Nephron progenitor cell (in vitro differentiated cells): ENCODE measurements at regions not wholly inside any gene's neighbourhood (a gene's known extent, or its start where the extent isn't known, plus 50 kb on each side); places are given as distances from the start of the nearest gene placed in this dataset.

Experiments used
- DNase-seq: peaks from one replicate; pipeline ENCODE4 v3.0.0; 2021
- H3K27ac Mint-ChIP-seq: 2 replicates; pipeline ENCODE4 v1.8.0; 2021; ENCODE audit warnings: mild to moderate bottlenecking, moderate library complexity, mixed read lengths
- H3K27me3 Mint-ChIP-seq: 2 replicates; pipeline ENCODE4 v1.8.0; 2021; ENCODE audit warnings: mild to moderate bottlenecking, low read depth, mixed read lengths; ENCODE audit not compliant: poor library complexity
- H3K36me3 Mint-ChIP-seq: 2 replicates; pipeline ENCODE4 v1.8.0; 2021; ENCODE audit warnings: low read depth, mixed read lengths
- H3K4me1 Mint-ChIP-seq: 2 replicates; pipeline ENCODE4 v1.8.0; 2021; ENCODE audit warnings: mixed read lengths
- H3K4me3 Mint-ChIP-seq: 2 replicates; pipeline ENCODE4 v1.8.0; 2021; ENCODE audit warnings: mild to moderate bottlenecking, moderate library complexity, mixed read lengths
- H3K9me3 Mint-ChIP-seq: 2 replicates; pipeline ENCODE4 v1.8.0; 2021; ENCODE audit warnings: mild to moderate bottlenecking, moderate library complexity, mixed read lengths
- TF ChIP-seq, protein P1 (sequence below): fragments of 200-600 bp; sonication (generic); IDR thresholded peaks from 2 replicates; pipeline ENCODE4 v1.5.0; 2021; ENCODE audit warnings: antibody characterized with exemption

DNA sequence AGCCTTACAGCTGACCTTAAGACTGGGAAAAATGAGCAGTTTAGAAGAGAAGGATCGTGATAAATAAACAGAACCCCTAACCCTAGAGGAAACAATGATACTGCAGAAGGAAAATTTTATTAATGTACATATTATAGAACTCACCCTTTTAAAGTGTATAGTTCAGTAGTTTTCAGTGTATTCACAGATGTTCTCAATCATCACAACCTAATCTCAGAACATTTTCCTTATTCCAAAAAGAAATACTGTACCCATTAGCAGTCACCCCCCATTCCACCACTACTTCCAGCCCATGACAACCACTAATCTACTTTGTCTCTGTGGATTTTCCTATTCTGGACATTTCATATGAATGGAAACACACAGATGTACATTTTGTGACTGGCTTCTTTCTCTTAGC, 90.2 kb upstream of the AGTR1 start:
- TF ChIP-seq, protein P1, sequence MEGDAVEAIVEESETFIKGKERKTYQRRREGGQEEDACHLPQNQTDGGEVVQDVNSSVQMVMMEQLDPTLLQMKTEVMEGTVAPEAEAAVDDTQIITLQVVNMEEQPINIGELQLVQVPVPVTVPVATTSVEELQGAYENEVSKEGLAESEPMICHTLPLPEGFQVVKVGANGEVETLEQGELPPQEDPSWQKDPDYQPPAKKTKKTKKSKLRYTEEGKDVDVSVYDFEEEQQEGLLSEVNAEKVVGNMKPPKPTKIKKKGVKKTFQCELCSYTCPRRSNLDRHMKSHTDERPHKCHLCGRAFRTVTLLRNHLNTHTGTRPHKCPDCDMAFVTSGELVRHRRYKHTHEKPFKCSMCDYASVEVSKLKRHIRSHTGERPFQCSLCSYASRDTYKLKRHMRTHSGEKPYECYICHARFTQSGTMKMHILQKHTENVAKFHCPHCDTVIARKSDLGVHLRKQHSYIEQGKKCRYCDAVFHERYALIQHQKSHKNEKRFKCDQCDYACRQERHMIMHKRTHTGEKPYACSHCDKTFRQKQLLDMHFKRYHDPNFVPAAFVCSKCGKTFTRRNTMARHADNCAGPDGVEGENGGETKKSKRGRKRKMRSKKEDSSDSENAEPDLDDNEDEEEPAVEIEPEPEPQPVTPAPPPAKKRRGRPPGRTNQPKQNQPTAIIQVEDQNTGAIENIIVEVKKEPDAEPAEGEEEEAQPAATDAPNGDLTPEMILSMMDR, result no peak
- Mint-ChIP-seq H3K4me3 (no peak overlapping the region), H3K36me3 (no peaks in the 10 kb centered on the region), H3K4me1 (peaks cover 2% of the 10 kb centered on the region), H3K27ac (no peak overlapping the region), H3K27me3 (no peaks in the 10 kb centered on the region), H3K9me3 (no peaks in the 10 kb centered on the region)
- no peak for DNase-seq

DNA sequence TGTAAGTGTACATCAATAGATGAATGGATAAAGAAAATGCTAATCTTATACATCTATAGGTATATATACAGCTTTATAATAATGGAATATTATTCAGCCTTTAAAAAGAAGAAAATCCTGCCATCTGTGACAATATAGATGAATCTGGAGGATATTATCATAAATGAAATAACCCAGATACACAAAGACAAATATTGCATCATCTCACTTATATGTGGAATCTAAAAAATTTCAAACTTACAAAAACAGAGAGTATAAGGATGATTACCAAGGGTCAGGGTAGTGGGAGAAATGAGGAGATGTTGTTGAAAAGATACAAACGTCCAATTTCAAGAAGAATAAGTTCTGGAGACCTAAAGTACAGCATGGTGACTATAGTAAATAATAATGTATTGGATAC, 85.4 kb upstream of the AGTR1 start:
- no peak for DNase-seq
- no peak overlapping the region for H3K27ac Mint-ChIP-seq
- no peak overlapping the region for H3K4me3 Mint-ChIP-seq
- no peaks in the 10 kb centered on the region for H3K27me3 Mint-ChIP-seq
- TF ChIP-seq, protein P1, result no peak
- H3K9me3 Mint-ChIP-seq, result no peaks in the 10 kb centered on the region
- no peaks in the 10 kb centered on the region for H3K36me3 Mint-ChIP-seq
- no peaks in the 10 kb centered on the region for H3K4me1 Mint-ChIP-seq

DNA sequence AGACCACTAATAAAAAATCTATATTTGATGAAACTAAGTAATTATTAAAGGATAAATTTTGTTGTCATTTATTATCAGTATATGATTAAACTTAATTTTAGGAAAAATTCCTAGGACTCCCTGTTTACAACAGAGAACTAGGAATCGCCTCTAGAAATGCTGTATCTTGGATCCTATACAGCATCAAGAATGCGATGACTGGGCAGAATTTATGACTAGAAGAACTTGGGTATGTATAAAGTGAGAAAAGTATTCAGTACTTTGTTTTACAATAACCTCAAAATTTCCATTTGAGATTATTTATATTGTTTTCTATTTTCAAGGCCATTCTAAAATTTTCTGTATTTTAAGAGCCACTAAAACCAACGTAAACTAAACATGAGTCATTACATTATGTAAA, 82.3 kb upstream of the AGTR1 start:
- TF ChIP-seq, protein P1, result no peak
- no peak overlapping the region for H3K4me3 Mint-ChIP-seq
- no peaks in the 10 kb centered on the region for H3K9me3 Mint-ChIP-seq
- H3K36me3 Mint-ChIP-seq, result no peaks in the 10 kb centered on the region
- no peak overlapping the region for H3K27ac Mint-ChIP-seq
- no peaks in the 10 kb centered on the region for H3K4me1 Mint-ChIP-seq
- no peaks in the 10 kb centered on the region for H3K27me3 Mint-ChIP-seq
- DNase-seq, result no peak

DNA sequence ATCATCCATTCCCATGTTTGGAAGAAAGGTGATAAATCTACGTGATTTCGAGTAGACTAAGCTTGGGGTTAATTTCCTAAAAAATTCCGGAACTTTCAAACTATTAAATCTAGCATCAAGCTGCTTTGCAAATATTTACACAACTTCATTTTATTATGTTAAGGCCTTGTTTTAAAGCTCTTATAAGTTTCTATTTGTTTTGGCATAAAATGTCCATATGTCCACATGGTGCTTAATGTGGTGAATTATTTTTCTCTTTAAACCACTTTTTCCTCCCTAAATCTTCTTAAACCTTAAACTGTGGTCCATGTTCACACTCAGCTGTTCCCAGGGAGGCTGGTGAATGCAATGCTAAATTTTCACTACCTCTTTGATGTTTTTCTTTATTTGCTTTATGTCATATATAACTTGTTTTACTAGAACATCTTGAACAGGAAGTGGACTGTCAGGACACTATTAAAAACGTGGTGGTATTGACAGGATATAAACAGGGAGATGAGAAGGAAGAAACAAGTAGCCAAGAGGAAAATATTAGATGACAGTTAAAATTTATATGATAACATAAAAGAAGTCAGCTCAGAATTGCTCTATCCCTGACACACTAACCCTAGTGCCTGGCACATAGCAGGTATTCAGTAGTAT, 72.5 kb upstream of the AGTR1 start:
- H3K4me3 Mint-ChIP-seq, result no peak overlapping the region
- TF ChIP-seq, protein P1, result no peak
- no peaks in the 10 kb centered on the region for H3K36me3 Mint-ChIP-seq
- H3K27ac Mint-ChIP-seq, result no peak overlapping the region
- no peak for DNase-seq
- H3K4me1 Mint-ChIP-seq, result no peaks in the 10 kb centered on the region
- no peaks in the 10 kb centered on the region for H3K27me3 Mint-ChIP-seq
- no peaks in the 10 kb centered on the region for H3K9me3 Mint-ChIP-seq

DNA sequence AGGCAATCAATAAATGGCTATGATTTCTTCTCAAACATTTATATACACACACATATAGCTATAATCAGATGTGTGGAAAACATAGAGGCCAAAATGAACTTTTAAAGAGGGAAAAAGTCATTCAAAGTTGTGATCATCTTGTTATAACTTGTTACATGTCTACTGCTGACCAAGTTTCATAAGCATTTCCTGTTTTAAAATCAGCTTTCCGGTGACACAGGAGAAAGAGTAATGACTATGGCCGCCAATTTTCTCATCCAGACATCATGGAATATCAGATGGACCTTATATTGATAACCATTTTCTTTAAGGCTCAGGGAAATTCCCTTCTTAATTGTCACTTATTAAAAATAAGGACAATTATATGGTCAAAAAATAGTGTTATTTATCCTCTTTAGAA, 71.7 kb upstream of the AGTR1 start:
- TF ChIP-seq, protein P1, result no peak
- H3K27me3 Mint-ChIP-seq, result no peaks in the 10 kb centered on the region
- DNase-seq, result no peak
- H3K36me3 Mint-ChIP-seq, result no peaks in the 10 kb centered on the region
- H3K27ac Mint-ChIP-seq, result no peak overlapping the region
- no peak overlapping the region for H3K4me3 Mint-ChIP-seq
- no peaks in the 10 kb centered on the region for H3K4me1 Mint-ChIP-seq
- H3K9me3 Mint-ChIP-seq, result no peaks in the 10 kb centered on the region

DNA sequence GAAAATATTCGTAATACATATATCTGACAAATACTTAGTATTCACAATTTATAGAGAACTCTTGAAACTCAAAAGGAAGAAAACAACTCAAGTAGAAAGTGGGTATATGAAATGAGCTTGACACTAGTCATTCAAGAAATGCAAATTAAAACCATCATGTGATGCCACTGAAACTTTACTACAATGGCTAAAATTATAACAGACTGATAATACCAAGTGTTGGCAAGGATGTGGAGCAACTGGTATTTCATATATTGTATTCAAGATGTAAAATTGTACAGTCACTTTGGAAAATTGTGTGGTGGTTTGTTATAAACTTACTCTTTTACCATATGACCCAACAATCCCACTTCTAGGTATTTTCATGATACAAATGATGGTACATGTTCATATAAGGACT, 68.7 kb upstream of the AGTR1 start:
- H3K36me3 Mint-ChIP-seq, result no peaks in the 10 kb centered on the region
- DNase-seq, result no peak
- H3K27me3 Mint-ChIP-seq, result peaks cover 5% of the 10 kb centered on the region
- TF ChIP-seq, protein P1, result no peak
- no peaks in the 10 kb centered on the region for H3K9me3 Mint-ChIP-seq
- H3K4me3 Mint-ChIP-seq, result no peak overlapping the region
- no peak overlapping the region for H3K27ac Mint-ChIP-seq
- no peaks in the 10 kb centered on the region for H3K4me1 Mint-ChIP-seq
